GM23338 (cell line): ENCODE measurements at regions not wholly inside any gene's neighbourhood (a gene's known extent, or its start where the extent isn't known, plus 50 kb on each side); places are given as distances from the start of the nearest gene placed in this dataset.

Source experiments
- CREB1 ChIP-seq: fragments of 250-450 bp; sonication (Bioruptor Pico); IDR thresholded peaks from 2 replicates; pipeline ENCODE4 v1.5.0; 2020; ENCODE audit warnings: low read depth, mild to moderate bottlenecking, moderate library complexity
- CTCF ChIP-seq, 2 experiments: fragments of 200-600 bp in 1 of 2; sonication (generic) in 1 of 2; conservative IDR thresholded peaks; 2 replicates each; pipeline versions ENCODE4 v1.5.1 to v1.6.1; 2016 to 2017; ENCODE audit warnings: antibody characterized with exemption in 2 of 2, low read depth in 2 of 2, mild to moderate bottlenecking in 2 of 2, moderate library complexity in 1 of 2
- EZH2 ChIP-seq: fragments of 200-600 bp; sonication (generic); IDR thresholded peaks from one replicate; pipeline ENCODE4 v1.8.0; 2017; ENCODE audit warnings: antibody characterized with exemption, mild to moderate bottlenecking, low read depth; ENCODE audit not compliant: unreplicated experiment
- EZH2phosphoT487 ChIP-seq: fragments of 200-600 bp; sonication (generic); IDR thresholded peaks from one replicate; pipeline ENCODE4 v1.8.1; 2018; ENCODE audit warnings: antibody characterized with exemption; ENCODE audit not compliant: unreplicated experiment
- JUNB ChIP-seq: IDR thresholded peaks from one replicate; pipeline ENCODE4 v1.6.1; 2016; ENCODE audit warnings: antibody characterized with exemption; ENCODE audit not compliant: unreplicated experiment
- NANOG ChIP-seq: IDR thresholded peaks from 2 replicates; pipeline ENCODE4 v1.6.1; 2016; ENCODE audit warnings: antibody characterized with exemption, borderline replicate concordance
- REST ChIP-seq: IDR thresholded peaks from one replicate; pipeline ENCODE4 v1.6.1; 2018; ENCODE audit warnings: antibody characterized with exemption; ENCODE audit not compliant: unreplicated experiment
- STAT1 ChIP-seq: IDR thresholded peaks from one replicate; pipeline ENCODE4 v1.6.1; 2016; ENCODE audit warnings: antibody characterized with exemption; ENCODE audit not compliant: unreplicated experiment
- ZNF114 ChIP-seq: fragments of 250-450 bp; sonication (Bioruptor Pico); IDR thresholded peaks from 2 replicates; pipeline ENCODE4 v1.5.0; 2020; ENCODE audit warnings: mild to moderate bottlenecking, moderate library complexity
- ZNF331 ChIP-seq: fragments of 250-450 bp; sonication (Bioruptor Pico); IDR thresholded peaks from 2 replicates; pipeline ENCODE4 v1.5.0; 2020; ENCODE audit warnings: low read depth, mild to moderate bottlenecking, moderate library complexity
- ZNF462 ChIP-seq: fragments of 250-450 bp; sonication (Bioruptor Pico); IDR thresholded peaks from 2 replicates; pipeline ENCODE4 v1.5.0; 2020; ENCODE audit warnings: mild to moderate bottlenecking, moderate library complexity

GRCh38 chr13:33479105-33479504 is 193.6 kb upstream of the STARD13 start (continued):
- TF ChIP-seq ZNF462 (CRISPR knock-in tag) (no peak), JUNB (no peak), ZNF331 (CRISPR knock-in tag) (no peak), REST (no peak), CTCF (conservative IDR thresholded peaks at IDR 0.05; ENCODE audit: low read depth in 2 of 2) (no peak), STAT1 (no peak), EZH2phosphoT487 (no peak), ZNF114 (CRISPR knock-in tag) (no peak), NANOG (no peak), EZH2 (no peak), CREB1 (CRISPR knock-in tag) (no peak)
